SK-N-SH treated with all-trans-retinoic acid at 6 μM for 48 hours (cell line): ENCODE measurements at regions not wholly inside any gene's neighbourhood (a gene's known extent, or its start where the extent isn't known, plus 50 kb on each side); places are given as distances from the start of the nearest gene placed in this dataset.

Experiments
- ATAC-seq: fragments of 200-7000 bp; cut with Tn5 transposase; 3 replicates; pipeline ENCODE4 v1.9.1; 2020; ENCODE audit warnings: mild to moderate bottlenecking, moderate library complexity
- ESRRG ChIP-seq: fragments of 250-450 bp; sonication (Bioruptor Pico); IDR thresholded peaks from 2 replicates; pipeline ENCODE4 v1.6.1; 2021; ENCODE audit warnings: mild to moderate bottlenecking
- POU6F1 ChIP-seq: fragments of 250-450 bp; sonication (Bioruptor Pico); IDR thresholded peaks from 2 replicates; pipeline ENCODE4 v1.8.0; 2021; ENCODE audit warnings: low read depth, mild to moderate bottlenecking, moderate library complexity, borderline replicate concordance
- RARB ChIP-seq: fragments of 250-450 bp; sonication (Bioruptor Pico); IDR thresholded peaks from 2 replicates; pipeline ENCODE4 v1.8.0; 2021; ENCODE audit warnings: mild to moderate bottlenecking, moderate library complexity
- SNAI2 ChIP-seq: fragments of 250-450 bp; sonication (Bioruptor Pico); IDR thresholded peaks from 2 replicates; pipeline ENCODE4 v1.5.0; 2020; ENCODE audit warnings: mild to moderate bottlenecking, moderate library complexity
- TCF4 ChIP-seq: fragments of 250-450 bp; sonication (Bioruptor Pico); IDR thresholded peaks from 2 replicates; pipeline ENCODE4 v1.8.0; 2021; ENCODE audit warnings: mild to moderate bottlenecking, moderate library complexity, borderline replicate concordance
- TSHZ2 ChIP-seq: fragments of 250-450 bp; sonication (Bioruptor Pico); IDR thresholded peaks from 2 replicates; pipeline ENCODE4 v1.5.0; 2020; ENCODE audit warnings: mild to moderate bottlenecking, moderate library complexity
- ZNF565 ChIP-seq: fragments of 450-650 bp; formaldehyde crosslinking; conservative IDR thresholded peaks from 2 replicates; pipeline ENCODE4 v1.5.0; 2020; ENCODE audit warnings: low read depth, mild to moderate bottlenecking, moderate library complexity
- ZNF8 ChIP-seq: fragments of 450-650 bp; formaldehyde crosslinking; IDR thresholded peaks from 2 replicates; pipeline ENCODE4 v1.5.0; 2020; ENCODE audit warnings: mild to moderate bottlenecking, moderate library complexity

GRCh38 chr13:31686670-31687425 is 52.5 kb upstream of the RXFP2 start:
- ATAC-seq = no peak
- TF ChIP-seq RARB (CRISPR knock-in tag) = no peak
- TF ChIP-seq ZNF8 (CRISPR knock-in tag) = no peak
- TF ChIP-seq ZNF565 (CRISPR knock-in tag) = no peak
- TF ChIP-seq ESRRG (CRISPR knock-in tag) = no peak
- no peak for TF ChIP-seq TCF4 (CRISPR knock-in tag)
- TF ChIP-seq TSHZ2 (CRISPR knock-in tag) = no peak
- no peak for TF ChIP-seq SNAI2 (CRISPR knock-in tag)
- no peak for TF ChIP-seq POU6F1 (CRISPR knock-in tag)
- TF ChIP-seq, all 23 proteins: peak for 0
